Gastrocnemius medialis (tissue), 4 donors: ENCODE measurements at regions not wholly inside any gene's neighbourhood (a gene's known extent, or its start where the extent isn't known, plus 50 kb on each side); places are given as distances from the start of the nearest gene placed in this dataset.
A peak's percentile ranks its signal among the peaks of the same experiment; 100 is the strongest.

Source experiments
- ATAC-seq, 2 donors: fragments of 150-250 bp; one replicate each; pipeline ENCODE4 v1.9.1; 2016
- DNase-seq, 2 donors: peaks; one replicate each; pipeline ENCODE4 v3.0.0-alpha.2; 2019
- H3K27ac ChIP-seq, 4 donors: fragments of 200-600 bp; sonication (generic); 1 replicate in 1 of 4; 2 replicates in 3 of 4; pipeline ENCODE4 v1.5.1; 2016 to 2018; ENCODE audit warnings: mild to moderate bottlenecking in 2 of 4, moderate library complexity in 1 of 4
- H3K27me3 ChIP-seq, 3 donors: fragments of 200-600 bp; sonication (generic) in 2 of 3; 1 replicate in 1 of 3; 2 replicates in 2 of 3; pipeline versions ENCODE4 v1.5.1 to v1.6.0; 2016 to 2019; ENCODE audit warnings: mild to moderate bottlenecking in 1 of 3, moderate library complexity in 1 of 3
- H3K36me3 ChIP-seq, 2 donors: fragments of 200-600 bp; sonication (generic) in 1 of 2; one replicate each; pipeline ENCODE4 v1.5.1; 2017 to 2018
- H3K4me1 ChIP-seq, 2 donors: fragments of 200-600 bp; sonication (generic) in 1 of 2; one replicate each; pipeline ENCODE4 v1.5.1; 2016 to 2017; ENCODE audit warnings: mild to moderate bottlenecking in 2 of 2
- H3K4me3 ChIP-seq, 4 donors: fragments of 200-600 bp; sonication (generic) in 3 of 4; 1 replicate in 1 of 4; 2 replicates in 3 of 4; pipeline ENCODE4 v1.5.1; 2016 to 2019; ENCODE audit warnings: mild to moderate bottlenecking in 2 of 4
- H3K9me3 ChIP-seq, 3 donors: fragments of 200-600 bp; sonication (generic) in 2 of 3; 1 replicate in 1 of 3; 2 replicates in 2 of 3; pipeline ENCODE4 v1.5.1; 2016 to 2019
- POLR2A ChIP-seq, 2 donors: fragments of 450-650 bp; IDR thresholded peaks; one replicate each; pipeline ENCODE4 v1.6.1; 2017; ENCODE audit warnings: antibody characterized with exemption in 2 of 2, mild to moderate bottlenecking in 2 of 2, moderate library complexity in 2 of 2
- in situ Hi-C, 4 donors: fragments of 200-750 bp; cut with MboI; loops; one replicate each; pipeline versions ENCODE4 v1.15.0 to v1.8.0; 2017; ENCODE audit warnings: low sequenced_read_pairs in 4 of 4
- intact Hi-C: fragments of 100-400 bp; cut with DNase I; formaldehyde crosslinking; loops from one replicate; pipeline ENCODE4 v1.15.1; 2023; ENCODE audit warnings: low total_unique reads
- TF ChIP-seq, protein P1 (sequence below), 5 experiments: fragments of 450-650 bp in 3 of 5; fragments of 200-600 bp in 2 of 5; sonication (generic) in 2 of 5; IDR thresholded peaks in 4 of 5; conservative IDR thresholded peaks in 1 of 5; 1 replicate in 4 of 5; 2 replicates in 1 of 5; pipeline ENCODE4 v1.5.1; 2016 to 2019; ENCODE audit warnings: antibody characterized with exemption in 5 of 5, mild to moderate bottlenecking in 3 of 5, moderate library complexity in 3 of 5

DNA sequence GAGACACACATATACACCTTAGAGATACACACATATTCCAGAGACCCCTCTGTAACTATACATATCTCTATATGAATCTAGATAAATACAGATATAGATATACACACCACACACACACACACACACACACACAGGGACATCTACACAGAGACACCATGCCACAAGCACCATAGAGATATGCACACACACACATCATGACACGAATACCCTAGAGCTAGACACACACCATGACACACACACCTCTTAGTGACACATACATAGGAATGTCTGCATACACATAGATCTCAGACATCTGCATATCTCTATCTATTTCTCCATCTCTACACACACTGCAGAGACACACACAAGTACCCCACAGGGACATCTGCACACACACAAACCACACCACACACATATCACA is 270.0 kb downstream of the CYRIA start:
- H3K27me3 ChIP-seq: no peaks in the 10 kb centered on the region
- in situ Hi-C loops (no loop called here), intact Hi-C loops (no loop called here)
- TF ChIP-seq POLR2A (IDR thresholded peaks at IDR 0.05): no peak
- TF ChIP-seq, protein P1, sequence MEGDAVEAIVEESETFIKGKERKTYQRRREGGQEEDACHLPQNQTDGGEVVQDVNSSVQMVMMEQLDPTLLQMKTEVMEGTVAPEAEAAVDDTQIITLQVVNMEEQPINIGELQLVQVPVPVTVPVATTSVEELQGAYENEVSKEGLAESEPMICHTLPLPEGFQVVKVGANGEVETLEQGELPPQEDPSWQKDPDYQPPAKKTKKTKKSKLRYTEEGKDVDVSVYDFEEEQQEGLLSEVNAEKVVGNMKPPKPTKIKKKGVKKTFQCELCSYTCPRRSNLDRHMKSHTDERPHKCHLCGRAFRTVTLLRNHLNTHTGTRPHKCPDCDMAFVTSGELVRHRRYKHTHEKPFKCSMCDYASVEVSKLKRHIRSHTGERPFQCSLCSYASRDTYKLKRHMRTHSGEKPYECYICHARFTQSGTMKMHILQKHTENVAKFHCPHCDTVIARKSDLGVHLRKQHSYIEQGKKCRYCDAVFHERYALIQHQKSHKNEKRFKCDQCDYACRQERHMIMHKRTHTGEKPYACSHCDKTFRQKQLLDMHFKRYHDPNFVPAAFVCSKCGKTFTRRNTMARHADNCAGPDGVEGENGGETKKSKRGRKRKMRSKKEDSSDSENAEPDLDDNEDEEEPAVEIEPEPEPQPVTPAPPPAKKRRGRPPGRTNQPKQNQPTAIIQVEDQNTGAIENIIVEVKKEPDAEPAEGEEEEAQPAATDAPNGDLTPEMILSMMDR (IDR thresholded peaks at IDR 0.05 in 4 of 5, conservative IDR thresholded peaks at IDR 0.05 in 1 of 5): no peak
- no peaks in the 10 kb centered on the region for H3K36me3 ChIP-seq
- no peak for DNase-seq
- no peaks in the 10 kb centered on the region for H3K4me1 ChIP-seq
- no peak overlapping the region for H3K27ac ChIP-seq
- no peak overlapping the region for H3K4me3 ChIP-seq
- no peak for ATAC-seq
- H3K9me3 ChIP-seq: no peaks in the 10 kb centered on the region

DNA sequence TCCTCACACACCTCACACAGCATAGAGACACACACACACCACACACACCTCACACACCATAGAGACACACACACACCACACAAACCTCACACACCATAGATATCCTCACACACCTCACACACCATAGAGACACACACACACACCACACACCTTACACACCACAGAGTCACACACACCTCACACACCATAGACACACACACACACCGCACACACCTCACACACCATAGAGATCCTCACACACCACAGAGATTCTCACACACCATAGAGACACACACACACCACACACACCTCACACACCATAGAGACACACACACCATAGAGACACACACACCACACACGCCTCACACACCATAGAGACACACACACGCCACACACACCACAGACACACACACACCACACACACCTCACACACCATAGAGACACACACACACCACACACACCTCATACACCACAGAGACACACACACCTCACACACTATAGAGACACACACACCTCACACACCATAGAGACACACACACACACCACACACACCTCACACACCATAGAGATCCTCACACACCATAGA is 270.6 kb downstream of the CYRIA start:
- no peak for ATAC-seq
- no peak for DNase-seq
- no peak overlapping the region for H3K4me3 ChIP-seq
- no peaks in the 10 kb centered on the region for H3K9me3 ChIP-seq
- TF ChIP-seq POLR2A (IDR thresholded peaks at IDR 0.05): no peak
- TF ChIP-seq, protein P1 (IDR thresholded peaks at IDR 0.05 in 4 of 5, conservative IDR thresholded peaks at IDR 0.05 in 1 of 5): no peak
- no peaks in the 10 kb centered on the region for H3K36me3 ChIP-seq
- H3K4me1 ChIP-seq: no peaks in the 10 kb centered on the region
- no peaks in the 10 kb centered on the region for H3K27me3 ChIP-seq
- intact Hi-C loops: no loop called here
- H3K27ac ChIP-seq: no peak overlapping the region
- in situ Hi-C loops: no loop called here

DNA sequence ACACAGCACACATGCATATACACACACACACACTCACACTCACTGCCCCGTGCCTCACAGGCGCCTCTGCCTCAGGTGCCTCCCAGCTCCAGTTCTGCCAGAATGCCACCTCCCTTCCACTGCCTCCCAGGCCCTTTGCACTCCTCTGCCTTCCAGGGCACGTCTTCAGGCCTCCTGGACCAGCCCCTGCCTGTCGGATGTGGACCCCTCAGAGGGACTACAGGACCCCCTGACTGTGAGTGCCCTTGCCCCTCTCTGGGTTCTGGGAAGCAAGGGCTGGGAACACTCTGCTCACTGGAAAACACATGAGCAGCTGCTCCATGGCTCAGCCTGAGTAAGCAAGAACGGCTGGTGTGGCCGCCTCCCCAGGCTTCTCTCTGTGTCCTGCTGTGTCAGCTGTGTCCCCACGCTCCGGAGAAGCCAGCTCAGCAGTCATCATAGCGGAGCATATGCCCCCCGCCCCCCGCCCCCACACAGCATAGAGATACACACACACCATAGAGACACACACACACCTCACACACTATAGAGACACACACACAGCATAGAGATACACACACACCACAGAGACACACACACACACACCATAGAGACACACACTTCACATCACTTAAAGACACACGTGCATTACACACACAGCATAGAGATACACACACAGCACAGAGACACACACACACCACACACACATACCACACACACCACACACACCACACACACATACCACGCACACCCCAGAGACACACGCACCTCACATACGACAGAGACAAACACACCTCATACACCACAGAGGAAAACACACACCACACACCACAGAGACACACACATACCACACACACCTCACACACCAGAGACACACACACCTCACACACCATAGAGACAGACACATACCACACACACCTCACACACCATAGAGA is 271.3 kb downstream of the CYRIA start:
- DNase-seq (peak in 1 of 2 donors; percentile 24), ATAC-seq (peak in 1 of 2 donors; percentile 33)
- H3K9me3 ChIP-seq: no peaks in the 10 kb centered on the region
- in situ Hi-C loops (no loop called here), intact Hi-C loops (no loop called here)
- H3K27me3 ChIP-seq: no peaks in the 10 kb centered on the region
- TF ChIP-seq, protein P1 (IDR thresholded peaks at IDR 0.05 in 4 of 5, conservative IDR thresholded peaks at IDR 0.05 in 1 of 5): no peak
- no peak for TF ChIP-seq POLR2A (IDR thresholded peaks at IDR 0.05)
- no peaks in the 10 kb centered on the region for H3K36me3 ChIP-seq
- H3K4me1 ChIP-seq: no peaks in the 10 kb centered on the region
- H3K4me3 ChIP-seq: no peak overlapping the region
- H3K27ac ChIP-seq: no peak overlapping the region

DNA sequence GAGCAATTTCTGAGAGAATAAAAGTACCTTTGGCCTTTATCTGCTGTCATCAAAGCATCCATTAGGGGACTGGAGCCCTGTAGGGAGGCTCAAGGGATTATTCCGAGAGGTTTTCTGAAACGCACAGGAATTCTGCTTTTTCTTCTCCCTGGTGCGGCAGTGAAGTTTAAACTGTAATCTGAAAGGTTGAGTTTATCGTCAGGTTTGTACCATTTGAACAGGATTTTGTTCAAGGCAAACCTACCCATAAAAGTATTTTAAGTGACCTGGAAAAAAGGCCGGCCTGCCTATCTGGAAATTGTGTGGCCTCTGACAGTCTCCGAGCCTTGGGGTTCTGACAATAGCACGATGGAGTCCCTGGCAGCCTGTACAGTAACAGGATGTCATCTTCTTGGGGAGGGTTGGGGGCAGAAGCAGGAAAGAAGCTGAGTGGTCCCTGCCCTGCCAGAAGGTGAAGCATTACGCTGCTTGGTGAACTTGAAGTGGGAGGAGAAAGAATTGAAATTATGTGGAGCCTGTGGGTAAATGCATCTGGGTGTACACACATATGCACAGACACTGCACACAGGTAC is 272.0 kb downstream of the CYRIA start:
- Histone ChIP-seq H3K36me3 (no peaks in the 10 kb centered on the region), H3K27me3 (no peaks in the 10 kb centered on the region), H3K4me1 (no peaks in the 10 kb centered on the region), H3K9me3 (no peaks in the 10 kb centered on the region), H3K27ac (no peak overlapping the region), H3K4me3 (no peak overlapping the region)
- intact Hi-C loops (no loop called here), in situ Hi-C loops (no loop called here)
- DNase-seq (no peak), ATAC-seq (no peak)
- no peak for TF ChIP-seq POLR2A (IDR thresholded peaks at IDR 0.05)
- TF ChIP-seq, protein P1 (IDR thresholded peaks at IDR 0.05 in 4 of 5, conservative IDR thresholded peaks at IDR 0.05 in 1 of 5): no peak
